OCI-LY1 (cell line): ENCODE measurements at regions not wholly inside any gene's neighbourhood (a gene's known extent, or its start where the extent isn't known, plus 50 kb on each side); places are given as distances from the start of the nearest gene placed in this dataset.

Experiments used
- EZH2 ChIP-seq: fragments of 200-600 bp; sonication (generic), shearing (Covaris generic); IDR thresholded peaks from 2 replicates; pipeline ENCODE4 v1.8.0; 2017; ENCODE audit warnings: borderline replicate concordance, mixed run types, mild to moderate bottlenecking, antibody characterized with exemption, low read length, moderate library complexity, mixed read lengths
- TF ChIP-seq, protein P1 (sequence below): fragments of 200-600 bp; sonication (generic), shearing (Covaris generic); IDR thresholded peaks from 2 replicates; pipeline ENCODE4 v1.5.1; 2017; ENCODE audit warnings: mild to moderate bottlenecking, antibody characterized with exemption, low read length, moderate library complexity, mixed read lengths

DNA sequence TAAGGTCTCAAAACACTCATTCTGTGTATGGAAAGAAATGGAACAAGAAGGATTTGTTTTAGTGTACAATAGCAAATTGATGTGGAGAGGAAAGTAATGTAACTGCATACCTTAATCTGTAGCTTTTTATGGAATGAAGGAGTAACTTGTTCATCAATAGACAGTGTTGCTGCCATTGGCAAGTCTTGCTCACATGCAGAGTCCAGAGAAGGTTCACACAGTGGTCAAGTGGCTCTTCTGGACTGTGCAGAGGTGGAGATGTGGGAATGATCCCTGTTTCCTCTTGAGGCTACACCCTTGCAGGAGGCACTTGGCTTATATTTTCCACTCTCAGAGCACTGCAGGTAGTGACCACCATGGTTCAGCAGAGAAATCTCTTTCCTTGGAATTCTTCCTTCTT is 132.9 kb upstream of the ANKH start:
- TF ChIP-seq EZH2 = no peak
- TF ChIP-seq, protein P1, sequence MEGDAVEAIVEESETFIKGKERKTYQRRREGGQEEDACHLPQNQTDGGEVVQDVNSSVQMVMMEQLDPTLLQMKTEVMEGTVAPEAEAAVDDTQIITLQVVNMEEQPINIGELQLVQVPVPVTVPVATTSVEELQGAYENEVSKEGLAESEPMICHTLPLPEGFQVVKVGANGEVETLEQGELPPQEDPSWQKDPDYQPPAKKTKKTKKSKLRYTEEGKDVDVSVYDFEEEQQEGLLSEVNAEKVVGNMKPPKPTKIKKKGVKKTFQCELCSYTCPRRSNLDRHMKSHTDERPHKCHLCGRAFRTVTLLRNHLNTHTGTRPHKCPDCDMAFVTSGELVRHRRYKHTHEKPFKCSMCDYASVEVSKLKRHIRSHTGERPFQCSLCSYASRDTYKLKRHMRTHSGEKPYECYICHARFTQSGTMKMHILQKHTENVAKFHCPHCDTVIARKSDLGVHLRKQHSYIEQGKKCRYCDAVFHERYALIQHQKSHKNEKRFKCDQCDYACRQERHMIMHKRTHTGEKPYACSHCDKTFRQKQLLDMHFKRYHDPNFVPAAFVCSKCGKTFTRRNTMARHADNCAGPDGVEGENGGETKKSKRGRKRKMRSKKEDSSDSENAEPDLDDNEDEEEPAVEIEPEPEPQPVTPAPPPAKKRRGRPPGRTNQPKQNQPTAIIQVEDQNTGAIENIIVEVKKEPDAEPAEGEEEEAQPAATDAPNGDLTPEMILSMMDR = no peak
